GM18498 (cell line): ENCODE measurements at regions not wholly inside any gene's neighbourhood (a gene's known extent, or its start where the extent isn't known, plus 50 kb on each side); places are given as distances from the start of the nearest gene placed in this dataset.

Experiments used
- ATAC-seq: cut with Tn5 transposase; IDR thresholded peaks from one replicate; pipeline ENCODE4 v1.9.1; 2021; ENCODE audit warnings: mild to moderate bottlenecking, moderate library complexity; ENCODE audit not compliant: unreplicated experiment

DNA sequence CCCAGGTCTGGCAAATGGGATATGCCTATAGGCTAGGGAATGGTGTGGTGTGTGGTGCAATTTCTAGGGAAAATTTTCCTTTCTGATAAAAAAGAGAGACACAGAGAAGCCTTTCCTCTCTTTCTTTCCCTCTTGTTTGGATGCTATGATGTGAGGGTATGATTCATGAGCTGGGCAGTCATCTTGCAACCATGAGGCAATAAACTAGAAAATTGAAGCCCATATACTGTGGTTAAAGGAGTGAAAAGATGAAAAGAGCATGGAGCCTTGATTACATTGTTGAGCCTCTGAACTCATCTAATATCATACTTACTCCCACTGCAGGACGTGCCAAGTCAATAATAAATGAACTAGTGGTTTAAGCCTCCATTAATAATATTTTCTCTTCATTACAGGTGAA lies 215.6 kb downstream of the HAUS1 start:
- no peak for ATAC-seq

DNA sequence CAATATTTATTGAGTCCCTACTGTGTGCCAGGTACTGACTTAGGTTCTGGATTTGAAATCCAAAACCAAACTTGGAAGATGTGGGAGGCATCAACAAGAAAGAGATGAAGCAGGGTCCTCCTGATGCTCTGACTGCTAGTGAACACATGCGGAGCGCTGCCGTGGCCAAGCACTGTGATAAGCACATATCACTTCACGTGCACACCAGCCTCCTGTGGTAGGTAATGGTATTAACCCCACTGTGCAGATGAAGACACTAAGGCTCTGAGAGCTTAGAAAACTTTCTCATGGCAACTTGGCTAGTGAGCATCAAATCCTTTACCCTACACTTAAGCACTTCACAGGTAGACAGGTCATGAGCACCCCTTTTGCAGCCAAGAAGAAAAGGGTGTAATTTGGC lies 216.1 kb downstream of the HAUS1 start:
- no peak for ATAC-seq

DNA sequence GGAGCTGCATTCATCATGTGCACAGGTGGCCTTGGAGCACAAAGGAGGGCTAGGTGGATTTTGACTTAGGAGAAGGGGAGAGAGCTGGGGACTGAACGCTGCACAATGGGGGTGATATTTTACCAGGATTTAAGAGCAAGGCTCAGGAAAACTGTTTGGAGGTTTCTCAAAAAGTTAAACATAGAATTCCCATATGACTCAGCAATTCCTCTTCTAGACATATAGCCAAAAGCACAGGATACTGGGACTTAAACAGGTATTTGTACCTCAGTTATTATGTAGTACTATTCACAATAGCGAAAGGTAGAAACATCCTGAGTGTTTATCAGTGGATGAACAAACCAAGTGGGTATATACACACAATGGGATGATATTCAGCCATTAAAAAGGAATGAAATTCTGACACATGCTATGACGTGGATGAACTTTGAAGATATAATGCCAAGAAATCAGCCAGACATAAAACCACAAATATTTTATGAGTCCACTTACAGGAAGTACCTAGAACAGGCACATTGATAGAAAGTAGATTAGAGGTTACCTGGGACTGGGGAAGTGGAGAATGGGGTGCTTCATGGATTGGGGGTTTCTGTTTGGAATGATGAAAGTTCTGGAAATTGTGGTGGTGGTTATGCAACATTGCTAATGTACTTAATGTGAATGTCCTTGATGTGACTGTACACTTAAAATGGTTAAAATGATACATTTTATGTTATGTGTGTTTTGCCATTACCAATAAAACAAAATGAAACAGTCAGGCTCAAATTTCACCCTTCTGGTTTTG lies 216.9 kb downstream of the HAUS1 start:
- no peak for ATAC-seq

DNA sequence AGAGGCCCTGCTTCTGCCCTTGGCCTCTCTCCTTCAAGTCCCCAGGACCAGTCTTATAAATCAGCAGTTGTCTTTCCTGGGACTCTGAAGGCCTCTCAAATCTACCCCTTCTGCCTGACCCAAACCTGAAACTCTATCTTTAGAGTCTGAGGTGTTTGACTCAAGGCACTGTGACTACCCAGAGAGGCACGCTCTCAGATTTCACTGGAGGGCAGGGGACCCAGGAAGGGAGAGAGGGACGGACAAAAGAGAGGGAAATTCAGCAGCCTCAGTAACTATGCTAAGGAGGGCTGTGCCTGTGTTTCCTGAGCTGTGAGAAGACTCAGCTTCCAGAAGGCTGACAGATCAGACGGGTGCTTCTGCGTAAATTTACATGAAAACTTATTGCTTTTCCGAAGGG lies 217.8 kb downstream of the HAUS1 start:
- no peak for ATAC-seq

DNA sequence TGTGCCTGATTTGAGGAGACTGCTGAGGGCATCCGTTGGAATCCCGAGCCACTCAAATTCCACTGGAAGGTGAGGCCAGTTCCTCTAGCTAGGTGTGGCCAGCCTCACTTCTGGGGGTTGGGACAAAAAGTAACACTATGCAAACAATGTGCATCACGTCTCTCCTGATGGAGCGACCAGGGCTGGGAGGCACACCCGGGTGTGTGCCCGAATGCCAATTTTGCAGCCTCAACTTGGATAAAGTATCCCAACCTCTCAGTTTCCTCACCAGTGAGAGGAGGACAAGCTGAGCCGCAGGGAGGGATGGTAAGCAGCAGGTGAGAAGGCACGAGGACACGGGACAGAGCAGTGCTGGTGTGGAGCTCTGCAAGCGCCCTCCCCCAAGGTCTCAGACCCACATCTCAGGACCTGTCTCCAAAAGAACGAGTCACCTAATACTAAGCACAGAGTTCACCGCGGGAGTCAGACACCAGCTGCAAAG lies 218.3 kb downstream of the HAUS1 start:
- no peak for ATAC-seq

DNA sequence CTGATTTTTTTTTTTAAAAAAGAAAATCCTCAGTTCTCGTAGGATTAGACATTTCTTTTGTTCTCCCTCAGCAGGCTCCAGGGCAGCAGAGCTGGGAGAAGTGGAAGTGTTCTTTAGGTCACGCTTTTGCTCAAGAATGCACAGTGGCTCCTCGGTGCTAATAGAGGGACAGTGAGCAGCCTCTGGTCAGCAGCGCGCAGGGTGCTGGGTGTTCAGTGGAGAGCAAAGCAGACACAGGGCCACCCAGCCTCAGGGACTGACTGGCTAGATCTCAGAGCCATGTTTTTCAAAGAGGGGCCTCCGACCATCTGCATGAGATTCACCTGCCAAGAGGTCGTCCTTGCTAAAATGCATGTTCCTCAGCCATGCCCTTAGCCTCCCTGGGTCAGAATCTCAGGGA lies 218.8 kb downstream of the HAUS1 start:
- no peak for ATAC-seq

DNA sequence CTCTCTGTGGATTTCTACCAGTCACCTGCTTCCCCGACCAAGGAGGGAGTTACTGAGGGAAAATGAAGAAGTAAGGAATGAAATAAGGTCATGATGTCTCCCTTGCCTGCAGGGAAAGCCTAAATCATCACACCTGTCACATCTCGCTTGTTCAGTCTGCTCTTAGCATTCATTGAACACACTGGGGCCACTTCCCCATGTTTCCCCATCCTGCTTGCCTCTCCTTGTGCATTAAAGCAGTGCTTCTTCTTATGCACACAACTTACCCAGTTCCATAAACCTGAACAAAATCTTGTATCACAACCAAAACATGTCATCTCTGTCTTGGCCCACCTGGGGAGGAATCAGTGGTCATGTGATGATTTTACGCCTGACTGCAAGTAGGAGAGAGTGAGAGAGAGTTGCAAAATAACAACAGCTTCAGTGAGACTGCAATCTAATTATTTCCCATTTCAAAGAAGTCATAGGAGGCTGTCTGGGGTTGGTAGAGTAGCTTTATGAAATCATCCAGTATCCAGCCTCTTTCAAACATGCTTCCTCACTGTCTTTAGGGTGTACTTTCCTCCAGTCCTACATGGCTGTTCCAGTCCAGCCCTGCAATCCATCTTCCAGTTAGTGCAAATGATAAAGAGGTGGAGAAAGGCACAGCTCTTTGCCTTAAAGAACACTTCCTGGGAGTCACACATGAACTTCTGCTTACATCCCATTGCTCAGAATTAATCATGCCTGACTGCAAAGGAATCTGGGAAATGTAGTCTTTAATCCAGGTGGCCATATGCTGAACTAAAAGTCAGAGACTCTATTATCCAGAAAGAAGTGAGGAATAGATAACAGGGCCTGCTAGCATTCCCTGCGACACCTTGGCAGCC lies 220.1 kb downstream of the HAUS1 start:
- no peak for ATAC-seq

DNA sequence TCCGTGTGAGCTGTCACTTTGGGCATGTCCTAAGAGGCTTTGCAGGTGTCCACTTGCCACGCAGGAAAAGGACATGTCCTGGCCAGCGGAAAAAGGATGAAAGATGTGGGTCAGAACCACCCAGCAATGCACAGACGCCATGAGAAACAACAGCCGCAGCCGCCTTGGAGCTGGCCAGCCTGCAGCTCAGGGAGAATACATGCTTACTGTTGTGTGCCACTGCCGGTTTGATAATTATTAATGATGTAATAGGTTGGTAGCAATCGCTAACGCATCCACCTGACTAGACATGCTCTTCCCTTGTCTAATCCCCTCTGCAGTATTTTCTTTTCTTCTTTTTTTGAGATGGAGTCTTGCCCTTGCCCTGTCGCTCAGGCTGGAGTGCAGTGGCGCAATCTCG lies 221.7 kb downstream of the HAUS1 start:
- ATAC-seq, result no peak

DNA sequence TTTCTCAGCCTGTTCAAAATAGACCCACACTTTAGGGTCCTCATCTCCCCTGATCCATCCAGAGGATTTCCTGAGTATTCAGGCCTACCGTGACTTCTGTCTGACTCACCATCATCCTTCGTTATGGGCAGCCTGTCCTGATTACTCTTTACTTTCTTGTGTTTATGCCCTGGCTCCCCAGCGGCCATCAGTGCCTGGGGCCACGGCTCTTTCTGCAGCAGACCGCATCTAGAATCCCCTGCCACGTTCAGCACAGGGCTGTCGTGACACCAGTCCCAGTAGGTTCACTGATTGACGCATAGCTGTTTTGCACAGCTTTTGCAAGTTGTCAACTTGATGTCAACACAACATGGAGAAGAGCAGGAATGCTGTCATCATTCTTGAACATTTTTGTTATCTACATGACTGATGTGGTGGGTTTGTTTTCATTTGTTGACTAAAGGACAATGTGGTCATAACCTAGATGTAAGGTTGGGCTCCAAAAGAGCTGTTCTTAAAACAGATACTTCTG lies 225.6 kb downstream of the HAUS1 start:
- ATAC-seq, result no peak

DNA sequence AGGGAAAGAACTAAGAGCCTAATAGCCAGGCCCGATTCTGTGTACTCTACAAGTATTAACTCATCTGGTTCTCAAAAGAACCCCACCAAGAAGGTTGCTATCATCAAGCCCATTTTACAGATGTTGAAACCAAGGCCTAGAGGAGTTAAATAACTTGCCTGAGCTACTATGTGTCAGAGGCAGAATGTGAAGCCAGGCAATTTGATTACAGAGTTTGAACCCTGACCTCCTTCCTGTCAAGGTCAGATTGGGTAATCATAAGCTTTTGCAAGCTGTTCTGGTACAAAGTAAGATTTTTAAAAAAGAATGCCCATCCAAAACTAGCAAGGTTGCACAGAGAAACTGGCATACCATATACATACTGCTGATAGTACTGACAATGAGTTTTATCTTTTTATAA lies 227.1 kb downstream of the HAUS1 start:
- no peak for ATAC-seq

DNA sequence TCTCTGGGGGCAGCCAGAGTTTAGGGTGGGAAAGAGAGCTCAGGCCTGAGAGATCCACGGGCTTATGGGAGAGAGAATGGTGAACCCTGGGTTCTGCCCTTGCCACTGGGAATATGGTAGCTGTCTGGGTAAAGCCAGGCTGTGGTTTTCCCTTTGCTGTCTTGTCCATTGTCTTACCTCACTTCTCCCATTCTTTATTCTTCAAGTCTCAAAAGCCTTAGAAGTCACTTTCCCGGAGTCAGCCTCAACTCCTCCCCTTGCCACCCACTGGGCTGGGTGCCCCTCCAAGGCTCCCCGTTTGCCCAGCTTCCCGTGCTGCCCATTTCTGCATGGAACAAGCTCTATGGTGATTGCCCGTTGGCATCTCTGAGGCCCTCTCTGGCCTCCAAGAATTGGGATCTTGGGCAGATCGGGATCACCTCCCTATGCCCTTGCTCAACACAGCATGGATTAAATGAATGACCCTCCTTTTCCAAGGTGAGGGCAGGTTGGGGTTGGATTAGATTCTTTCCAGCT lies 228.2 kb downstream of the HAUS1 start:
- no peak for ATAC-seq

DNA sequence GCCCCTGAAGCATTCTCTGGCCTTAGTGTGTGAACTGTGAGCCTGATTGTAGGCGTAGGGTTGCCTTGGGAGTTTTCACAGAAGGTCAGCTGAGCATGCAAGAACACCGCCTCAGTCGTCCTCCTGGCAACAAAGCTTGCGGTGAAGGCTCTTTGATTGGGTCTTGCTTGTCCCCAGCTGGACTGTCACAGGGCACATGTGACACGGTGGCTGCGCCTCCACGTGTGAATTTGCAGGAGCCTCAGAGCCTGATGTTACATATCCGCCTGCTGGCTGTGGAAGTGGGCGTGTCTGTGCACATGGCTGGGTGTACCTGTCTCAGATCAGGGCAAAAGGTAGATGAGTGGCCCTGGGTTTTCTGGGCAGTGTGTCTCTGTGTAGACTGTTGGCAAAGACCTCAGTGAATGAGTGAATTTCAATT lies 228.7 kb downstream of the HAUS1 start:
- no peak for ATAC-seq

DNA sequence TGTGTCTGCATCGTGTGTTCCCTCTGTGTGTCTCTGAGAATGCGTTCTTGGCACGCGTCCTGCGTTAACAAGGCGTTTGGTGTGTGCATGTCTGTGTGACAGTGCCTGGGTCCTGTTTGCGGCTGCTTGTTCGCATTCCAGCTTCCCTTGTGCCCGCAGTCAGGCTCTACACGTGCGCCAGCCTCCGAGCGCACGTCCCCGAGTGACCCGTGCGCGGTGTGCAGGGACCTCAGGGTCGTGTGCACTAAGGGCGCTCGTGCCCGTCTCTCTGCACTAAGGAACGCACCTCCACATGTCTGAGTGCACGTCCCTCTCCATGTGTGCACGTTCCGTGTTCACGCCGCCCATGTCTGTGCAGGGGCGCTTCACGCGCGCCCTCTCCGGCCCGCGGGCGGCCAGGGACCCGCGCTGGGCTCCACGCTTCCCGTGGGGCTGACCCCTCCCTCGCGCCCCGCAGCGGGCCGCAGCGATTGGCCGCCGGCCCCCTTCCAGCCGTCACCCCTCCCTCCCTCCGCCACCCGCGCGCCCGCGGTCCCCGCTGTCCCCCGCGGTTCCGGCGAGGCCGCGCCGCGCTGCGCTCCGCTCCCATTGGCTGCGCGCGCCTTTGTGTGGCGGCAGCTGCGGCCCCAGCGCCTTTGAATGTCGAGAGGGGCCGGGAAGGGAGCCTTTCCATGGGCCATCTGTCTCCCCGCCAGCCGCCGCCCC lies 229.4 kb downstream of the HAUS1 start:
- no peak for ATAC-seq

DNA sequence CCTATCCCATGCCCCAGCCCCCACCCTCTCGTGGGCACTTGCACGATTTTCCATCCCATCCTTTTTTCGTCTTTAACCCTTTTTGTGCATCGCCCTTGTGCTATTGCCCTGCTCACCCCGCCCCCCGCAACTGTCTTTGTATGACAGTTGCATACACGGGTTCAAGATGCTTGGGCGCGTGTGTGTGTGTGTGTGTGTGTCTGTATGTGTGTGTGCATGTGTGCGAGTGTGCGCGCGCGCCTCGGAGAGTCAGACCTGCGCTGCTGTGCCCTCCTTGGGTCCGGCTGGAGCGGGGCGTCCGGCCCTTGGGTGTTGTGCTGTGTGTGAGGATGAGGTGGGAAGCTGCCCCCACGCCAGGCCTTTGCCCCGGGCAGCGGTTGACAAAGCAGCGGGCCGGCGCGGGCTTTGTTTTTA lies 230.7 kb downstream of the HAUS1 start:
- ATAC-seq, result no peak

DNA sequence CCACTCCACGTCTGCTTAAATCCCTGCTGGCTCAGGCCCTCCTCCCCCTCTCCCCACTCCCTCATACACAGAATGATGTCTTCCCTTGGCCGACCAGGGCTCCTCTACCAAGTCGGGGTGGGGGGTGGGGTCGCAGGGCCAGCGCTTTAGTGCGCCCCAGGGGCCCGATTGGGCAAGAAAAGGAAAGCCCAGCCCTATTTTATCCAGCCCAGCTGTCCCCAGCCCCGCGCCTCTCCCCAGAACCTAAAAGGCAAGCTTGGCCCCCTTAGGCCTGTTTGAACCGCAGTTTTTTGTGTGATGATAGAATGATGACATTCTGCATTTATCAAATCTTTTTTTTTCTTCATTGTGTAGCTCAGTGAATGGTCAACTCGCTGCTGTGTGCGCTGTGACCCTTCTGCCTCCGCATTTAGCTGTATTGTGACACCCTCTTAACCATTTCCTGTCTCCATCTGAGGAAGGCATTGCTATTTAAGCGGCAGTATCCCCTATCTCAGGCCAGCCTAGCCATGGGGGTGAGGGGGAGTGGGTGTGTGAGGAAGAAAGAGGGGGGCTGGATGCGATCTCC lies 231.4 kb downstream of the HAUS1 start:
- no peak for ATAC-seq

DNA sequence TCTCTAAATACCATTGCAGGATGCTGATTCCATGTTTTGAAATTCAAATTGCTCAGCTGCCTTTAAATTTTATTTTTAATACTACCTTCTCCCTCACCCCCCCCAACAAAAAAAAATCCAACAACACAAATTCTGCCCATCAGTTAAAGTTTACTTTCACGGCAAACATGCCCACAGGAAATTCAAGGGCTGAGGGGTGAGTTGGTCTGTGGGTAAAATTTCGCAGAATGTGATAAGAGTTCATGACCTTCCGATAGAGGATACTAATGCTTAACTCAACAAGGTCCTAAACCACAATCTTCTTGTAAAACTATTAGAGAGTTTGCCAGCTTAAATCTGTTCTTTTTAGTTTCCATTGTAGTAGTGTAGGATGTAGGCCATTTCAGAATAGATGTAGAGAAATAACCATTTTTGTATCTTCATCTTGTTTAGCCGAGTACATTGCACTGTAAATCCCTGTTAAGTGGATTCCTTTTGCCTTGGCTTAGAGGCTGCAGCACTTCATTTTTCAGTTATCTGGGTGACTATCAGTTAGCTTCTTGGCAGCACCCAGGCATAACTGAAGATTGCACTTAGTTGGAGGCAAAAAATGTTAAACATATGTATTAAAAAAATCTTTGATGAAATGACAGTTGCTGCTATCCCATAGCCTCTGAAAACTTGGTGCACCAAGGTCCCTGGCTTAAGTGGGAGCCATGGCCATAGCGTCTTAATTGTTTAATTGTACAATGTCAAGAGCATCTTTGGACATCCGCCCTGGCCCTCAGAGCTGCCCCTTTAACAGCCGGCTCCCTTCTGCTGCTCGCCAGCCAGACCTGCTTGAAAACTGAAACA lies 232.3 kb downstream of the HAUS1 start:
- no peak for ATAC-seq

DNA sequence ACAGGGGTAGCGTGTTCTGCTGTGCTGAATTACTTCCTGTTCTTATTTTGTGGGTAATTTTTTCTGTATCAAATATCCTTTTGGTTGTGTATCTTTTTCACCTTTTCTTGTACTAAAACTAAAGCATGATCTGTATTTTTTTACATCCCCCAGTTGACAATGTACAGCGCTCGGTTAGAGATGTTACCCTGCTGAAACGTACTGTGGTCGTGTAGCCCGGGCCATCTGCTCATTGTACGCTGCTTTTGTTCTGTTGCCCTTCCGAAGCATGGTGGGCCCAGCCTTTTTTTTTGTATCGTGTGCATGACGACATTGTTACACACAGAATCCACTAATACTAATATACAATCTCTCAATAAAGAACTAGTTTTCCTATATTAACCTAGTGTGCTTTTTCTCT lies 233.1 kb downstream of the HAUS1 start:
- no peak for ATAC-seq

DNA sequence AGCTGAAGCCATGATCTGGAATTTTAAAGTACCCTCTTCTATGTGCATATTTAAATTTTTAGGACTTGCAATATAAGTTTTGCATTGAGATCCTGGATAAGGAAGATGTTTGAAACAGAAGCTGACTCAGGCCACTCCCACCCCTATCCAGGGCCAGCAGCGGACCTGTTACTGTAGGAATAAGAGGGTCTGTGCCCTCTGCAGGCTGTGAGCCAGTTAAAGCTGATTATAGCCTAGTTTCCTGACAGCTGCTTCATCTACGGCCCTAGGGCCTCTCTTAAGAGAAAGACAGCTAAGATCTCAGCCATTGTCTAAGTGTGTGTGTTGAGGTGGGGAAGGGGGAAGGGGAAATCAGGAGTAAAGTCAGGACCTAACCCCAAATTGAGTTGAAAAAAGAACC lies 234.0 kb downstream of the HAUS1 start:
- ATAC-seq, result no peak

DNA sequence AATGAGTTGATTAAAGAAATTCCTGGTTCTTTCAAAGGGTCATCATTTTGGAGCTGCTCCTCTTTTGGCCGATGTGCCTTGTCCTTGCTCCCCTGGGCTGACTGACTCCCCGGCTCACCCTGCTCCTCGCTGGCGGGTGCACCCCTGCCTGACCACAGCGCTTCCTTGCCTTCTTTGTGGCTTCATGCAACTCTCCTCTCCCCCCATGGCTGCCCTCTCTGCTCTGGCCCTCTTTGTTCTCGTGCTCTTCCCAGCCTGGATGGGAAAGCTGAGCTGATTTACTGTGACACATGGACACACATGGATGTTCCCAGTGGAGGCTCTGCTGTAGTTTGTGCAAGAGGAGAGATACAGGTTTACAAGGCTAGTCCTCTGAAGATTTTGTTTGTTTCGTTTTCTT lies 234.6 kb downstream of the HAUS1 start:
- no peak for ATAC-seq

DNA sequence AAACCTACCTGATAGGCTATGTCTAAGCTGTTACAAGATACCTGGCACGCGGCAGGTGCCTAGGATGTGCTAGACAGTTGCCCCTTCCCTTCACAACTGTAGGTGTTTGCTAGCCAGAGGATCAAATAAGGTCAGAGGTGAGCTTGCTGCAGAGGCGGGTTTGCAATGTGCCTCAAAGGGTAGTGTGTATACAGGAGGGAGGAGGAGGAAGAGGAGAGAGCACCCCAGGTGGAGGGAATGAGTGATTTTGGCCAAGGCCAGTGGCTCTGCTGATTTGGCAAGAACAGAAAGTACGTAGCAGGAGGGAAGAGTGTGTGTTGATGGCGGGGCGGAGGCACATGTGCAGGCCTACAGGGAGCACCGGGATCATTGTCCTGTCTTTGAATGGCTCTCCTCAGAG lies 236.5 kb downstream of the HAUS1 start:
- ATAC-seq, result no peak
